Suprapubic skin (tissue), 4 donors: ENCODE measurements at regions not wholly inside any gene's neighbourhood (a gene's known extent, or its start where the extent isn't known, plus 50 kb on each side); places are given as distances from the start of the nearest gene placed in this dataset.

ENCODE experiments used
- DNase-seq, 2 donors: peaks; one replicate each; pipeline ENCODE4 v3.0.0-alpha.2; 2019; ENCODE audit warnings: low spot score in 2 of 2
- H3K27ac ChIP-seq: fragments of 200-600 bp; sonication (generic); one replicate; pipeline ENCODE4 v1.5.1; 2019
- H3K27me3 ChIP-seq: fragments of 200-600 bp; sonication (generic); one replicate; pipeline ENCODE4 v1.5.1; 2019
- H3K36me3 ChIP-seq: fragments of 200-600 bp; sonication (generic); one replicate; pipeline ENCODE4 v1.5.1; 2019
- H3K4me1 ChIP-seq: fragments of 200-600 bp; sonication (generic); one replicate; pipeline ENCODE4 v1.5.1; 2019
- H3K4me3 ChIP-seq: fragments of 200-600 bp; sonication (generic); one replicate; pipeline ENCODE4 v1.5.1; 2019; ENCODE audit warnings: mild to moderate bottlenecking
- H3K9me3 ChIP-seq: fragments of 200-600 bp; sonication (generic); one replicate; pipeline ENCODE4 v1.5.1; 2019
- EP300 ChIP-seq: sonication (generic); formaldehyde crosslinking; IDR thresholded peaks from one replicate; pipeline ENCODE4 v1.6.1; 2017; ENCODE audit warnings: antibody characterized with exemption
- POLR2A ChIP-seq, 2 donors: fragments of 450-650 bp; IDR thresholded peaks; one replicate each; pipeline ENCODE4 v1.6.1; 2017; ENCODE audit warnings: antibody characterized with exemption in 2 of 2, mild to moderate bottlenecking in 2 of 2, moderate library complexity in 2 of 2
- POLR2AphosphoS5 ChIP-seq, 3 donors: sonication (generic); formaldehyde crosslinking; IDR thresholded peaks; one replicate each; pipeline ENCODE4 v1.6.1; 2017; ENCODE audit warnings: antibody characterized with exemption in 3 of 3
- WGBS: methylation state at CpG from one replicate; pipeline ENCODE4 v1.1.5; 2018; 5-methylcytosine and 5-hydroxymethylcytosine counted together
- TF ChIP-seq, protein P1 (sequence below), 2 donors: fragments of 200-600 bp in 1 of 2; fragments of 450-650 bp in 1 of 2; sonication (generic) in 1 of 2; IDR thresholded peaks; one replicate each; pipeline ENCODE4 v1.5.1; 2016 to 2019; ENCODE audit warnings: antibody characterized with exemption in 2 of 2, mild to moderate bottlenecking in 1 of 2, moderate library complexity in 1 of 2

DNA sequence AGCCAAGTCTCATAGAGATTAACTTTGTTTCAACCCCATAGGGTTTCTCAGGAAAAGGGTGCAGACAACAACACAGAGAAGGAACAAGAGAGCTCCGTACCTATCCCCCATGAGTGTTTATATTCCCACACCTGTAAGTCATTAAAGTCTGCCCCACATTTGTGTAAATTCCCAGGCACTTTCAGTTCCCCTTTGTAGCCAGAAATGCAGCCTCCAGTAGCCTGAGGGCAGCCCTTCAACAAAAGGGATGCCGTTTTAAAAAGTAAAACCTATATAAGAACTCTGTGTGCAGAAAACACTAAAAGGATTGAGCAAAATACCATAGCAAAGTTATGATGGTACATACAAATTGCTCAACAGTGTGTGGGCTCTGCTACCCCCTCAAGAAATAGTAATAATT lies 59.7 kb upstream of the TMEM108 start:
- TF ChIP-seq POLR2A (IDR thresholded peaks at IDR 0.05) (no peak), EP300 (no peak), POLR2AphosphoS5 (IDR thresholded peaks at IDR 0.05) (no peak)
- TF ChIP-seq, protein P1, sequence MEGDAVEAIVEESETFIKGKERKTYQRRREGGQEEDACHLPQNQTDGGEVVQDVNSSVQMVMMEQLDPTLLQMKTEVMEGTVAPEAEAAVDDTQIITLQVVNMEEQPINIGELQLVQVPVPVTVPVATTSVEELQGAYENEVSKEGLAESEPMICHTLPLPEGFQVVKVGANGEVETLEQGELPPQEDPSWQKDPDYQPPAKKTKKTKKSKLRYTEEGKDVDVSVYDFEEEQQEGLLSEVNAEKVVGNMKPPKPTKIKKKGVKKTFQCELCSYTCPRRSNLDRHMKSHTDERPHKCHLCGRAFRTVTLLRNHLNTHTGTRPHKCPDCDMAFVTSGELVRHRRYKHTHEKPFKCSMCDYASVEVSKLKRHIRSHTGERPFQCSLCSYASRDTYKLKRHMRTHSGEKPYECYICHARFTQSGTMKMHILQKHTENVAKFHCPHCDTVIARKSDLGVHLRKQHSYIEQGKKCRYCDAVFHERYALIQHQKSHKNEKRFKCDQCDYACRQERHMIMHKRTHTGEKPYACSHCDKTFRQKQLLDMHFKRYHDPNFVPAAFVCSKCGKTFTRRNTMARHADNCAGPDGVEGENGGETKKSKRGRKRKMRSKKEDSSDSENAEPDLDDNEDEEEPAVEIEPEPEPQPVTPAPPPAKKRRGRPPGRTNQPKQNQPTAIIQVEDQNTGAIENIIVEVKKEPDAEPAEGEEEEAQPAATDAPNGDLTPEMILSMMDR (IDR thresholded peaks at IDR 0.05), result no peak
- H3K9me3 ChIP-seq, result no peaks in the 10 kb centered on the region
- no peaks in the 10 kb centered on the region for H3K27me3 ChIP-seq
- WGBS, result 27% methylated on average over 2 of the region's 2 CpGs
- no peaks in the 10 kb centered on the region for H3K36me3 ChIP-seq
- no peak overlapping the region for H3K4me3 ChIP-seq
- H3K4me1 ChIP-seq, result peaks cover 4% of the 10 kb centered on the region
- DNase-seq, result no peak
- no peak overlapping the region for H3K27ac ChIP-seq

DNA sequence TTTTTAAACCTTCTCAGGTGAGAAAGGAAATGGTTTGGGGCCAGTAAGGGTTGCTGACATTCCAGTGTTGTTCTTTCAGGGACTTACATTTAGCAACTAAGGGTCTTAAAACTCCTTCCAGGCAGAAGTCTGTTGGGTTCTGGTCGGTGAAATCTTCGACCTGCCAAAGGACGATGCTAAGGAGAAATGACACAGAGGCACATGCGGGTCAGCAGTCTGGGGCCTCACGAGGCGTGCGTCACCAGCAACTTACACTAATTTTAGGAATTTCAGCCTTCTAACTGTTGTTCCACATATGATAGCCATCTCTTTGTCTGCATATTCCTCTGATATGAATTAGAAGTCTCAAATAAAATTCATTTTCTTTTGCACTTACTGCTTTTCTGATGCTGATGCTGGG lies 64.1 kb upstream of the TMEM108 start:
- H3K9me3 ChIP-seq, result no peaks in the 10 kb centered on the region
- no peak for TF ChIP-seq EP300
- TF ChIP-seq, protein P1 (IDR thresholded peaks at IDR 0.05), result no peak
- TF ChIP-seq POLR2A (IDR thresholded peaks at IDR 0.05), result no peak
- TF ChIP-seq POLR2AphosphoS5 (IDR thresholded peaks at IDR 0.05), result no peak
- peaks cover 1% of the 10 kb centered on the region for H3K4me1 ChIP-seq
- H3K27ac ChIP-seq, result no peak overlapping the region
- H3K36me3 ChIP-seq, result no peaks in the 10 kb centered on the region
- H3K4me3 ChIP-seq, result no peak overlapping the region
- no peak for DNase-seq
- H3K27me3 ChIP-seq, result no peaks in the 10 kb centered on the region
- WGBS, result 89% methylated on average over 7 of the region's 7 CpGs

DNA sequence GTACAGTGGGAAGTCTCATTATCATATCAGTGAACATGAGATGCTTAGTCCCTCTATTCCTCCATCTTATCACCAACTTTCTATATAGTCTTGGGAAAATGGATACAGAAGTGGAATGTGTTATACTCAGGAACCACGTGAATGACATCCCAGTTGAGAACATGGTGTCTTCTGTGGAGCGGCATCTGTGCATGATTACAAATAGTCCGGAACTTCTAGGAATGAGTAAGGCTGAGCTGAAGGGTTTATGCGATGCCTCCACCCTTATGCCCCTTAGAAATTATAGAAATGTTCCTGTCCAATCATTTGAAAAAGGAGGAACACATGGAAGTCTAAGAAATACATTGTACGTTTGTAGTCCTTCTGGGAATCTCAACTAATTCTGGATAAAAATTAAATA lies 64.8 kb upstream of the TMEM108 start:
- TF ChIP-seq POLR2AphosphoS5 (IDR thresholded peaks at IDR 0.05), result no peak
- TF ChIP-seq EP300, result no peak
- TF ChIP-seq POLR2A (IDR thresholded peaks at IDR 0.05), result no peak
- TF ChIP-seq, protein P1 (IDR thresholded peaks at IDR 0.05), result no peak
- Histone ChIP-seq H3K27ac (no peak overlapping the region), H3K9me3 (no peaks in the 10 kb centered on the region), H3K36me3 (no peaks in the 10 kb centered on the region), H3K27me3 (no peaks in the 10 kb centered on the region), H3K4me3 (no peak overlapping the region), H3K4me1 (no peaks in the 10 kb centered on the region)
- WGBS, result 78% methylated on average over 5 of the region's 5 CpGs
- no peak for DNase-seq

DNA sequence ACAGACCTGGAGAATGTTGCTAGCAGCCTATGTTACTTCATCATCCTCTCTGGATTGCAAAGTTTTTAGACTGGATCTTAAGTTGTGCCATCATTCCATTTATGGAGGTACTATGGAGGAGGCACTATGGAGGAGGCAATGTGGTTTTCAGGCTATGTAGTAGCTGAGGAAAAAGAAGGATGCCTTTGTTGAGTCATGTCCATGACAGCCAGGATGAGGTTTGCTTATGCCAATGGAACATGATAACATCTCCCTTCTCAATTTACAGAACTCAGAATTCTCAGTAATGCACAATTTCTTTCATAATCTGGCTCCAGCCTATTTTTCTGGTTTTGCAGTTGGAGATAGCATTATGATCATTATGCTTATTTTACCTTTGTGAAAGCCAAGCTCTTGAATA lies 65.9 kb upstream of the TMEM108 start:
- Histone ChIP-seq H3K36me3 (no peaks in the 10 kb centered on the region), H3K9me3 (no peaks in the 10 kb centered on the region), H3K27ac (no peak overlapping the region), H3K4me1 (no peaks in the 10 kb centered on the region), H3K27me3 (no peaks in the 10 kb centered on the region), H3K4me3 (no peak overlapping the region)
- no peak for DNase-seq
- TF ChIP-seq POLR2A (IDR thresholded peaks at IDR 0.05) (no peak), EP300 (no peak), POLR2AphosphoS5 (IDR thresholded peaks at IDR 0.05) (no peak)
- TF ChIP-seq, protein P1 (IDR thresholded peaks at IDR 0.05), result no peak

DNA sequence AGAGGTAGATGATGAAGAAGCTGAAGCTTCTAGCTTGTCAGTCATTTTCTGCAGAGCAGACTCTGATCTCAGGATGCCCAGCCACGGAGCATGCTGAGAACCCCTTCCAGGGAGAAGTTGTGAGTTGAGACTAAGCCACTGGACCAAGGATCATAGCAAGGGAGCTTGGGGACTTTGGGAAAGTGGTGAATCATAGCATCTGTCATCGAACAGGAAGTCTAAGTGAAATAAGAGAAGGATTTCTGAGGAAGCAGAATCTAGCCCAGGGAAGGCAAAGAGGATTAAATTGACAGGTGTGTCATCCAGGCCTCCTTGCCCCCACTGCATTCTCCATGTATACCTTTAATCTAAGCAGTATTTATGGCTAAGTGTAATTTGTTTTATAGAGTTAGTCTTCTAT lies 71.8 kb upstream of the TMEM108 start:
- DNase-seq, result no peak

More for the DNA sequence above, 71.8 kb upstream of the TMEM108 start:
- TF ChIP-seq POLR2A (IDR thresholded peaks at IDR 0.05), result no peak
- no peak for TF ChIP-seq POLR2AphosphoS5 (IDR thresholded peaks at IDR 0.05)
- no peak for TF ChIP-seq EP300
- TF ChIP-seq, protein P1 (IDR thresholded peaks at IDR 0.05), result no peak
- Histone ChIP-seq H3K27me3 (no peaks in the 10 kb centered on the region), H3K27ac (no peak overlapping the region), H3K4me3 (no peak overlapping the region), H3K4me1 (no peaks in the 10 kb centered on the region), H3K9me3 (no peaks in the 10 kb centered on the region), H3K36me3 (no peaks in the 10 kb centered on the region)
- WGBS, result 44% methylated on average over 2 of the region's 2 CpGs
